Activated T-helper 1 cell treated with anti-CD3 and anti-CD28 coated beads, Interleukin-12 subunit alpha, Interleukin-12 subunit beta, Interleukin-2, Interleukin-4 antibody, amounts not matched to agents 30 ng/mL and 10 ng/mL and 1 ng/mL, durations not matched to agents 14 hours and 24 hours and 36 hours (primary cell): ENCODE measurements at regions not wholly inside any gene's neighbourhood (a gene's known extent, or its start where the extent isn't known, plus 50 kb on each side); places are given as distances from the start of the nearest gene placed in this dataset.
"Not testable (repeated sequence)": the region's sequence is repeated elsewhere in the genome, so short reads cannot be mapped to it uniquely, and the experiment has no call there.

Experiments used
- DNase-seq: peaks from one replicate; pipeline ENCODE4 v3.0.0; 2021; ENCODE audit warnings: low spot score
- H3K27ac Mint-ChIP-seq: one replicate; pipeline ENCODE4 v1.8.0; 2021; ENCODE audit warnings: mild to moderate bottlenecking, mixed read lengths
- H3K27me3 Mint-ChIP-seq: one replicate; pipeline ENCODE4 v1.8.0; 2022; ENCODE audit warnings: mild to moderate bottlenecking, moderate library complexity, mixed read lengths; ENCODE audit not compliant: insufficient read depth
- H3K36me3 Mint-ChIP-seq: one replicate; pipeline ENCODE4 v1.8.0; 2021; ENCODE audit warnings: low read depth, mixed read lengths
- H3K4me1 Mint-ChIP-seq: one replicate; pipeline ENCODE4 v1.8.0; 2021; ENCODE audit warnings: low read depth, mixed read lengths
- H3K4me3 Mint-ChIP-seq: one replicate; pipeline ENCODE4 v1.8.0; 2021; ENCODE audit warnings: mild to moderate bottlenecking, moderate library complexity, mixed read lengths
- H3K9me3 Mint-ChIP-seq: one replicate; pipeline ENCODE4 v1.8.0; 2021; ENCODE audit warnings: mixed read lengths
- intact Hi-C: fragments of 100-400 bp; cut with micrococcal nuclease; formaldehyde crosslinking; loops from one replicate; pipeline ENCODE4 v1.15.1; 2024

DNA sequence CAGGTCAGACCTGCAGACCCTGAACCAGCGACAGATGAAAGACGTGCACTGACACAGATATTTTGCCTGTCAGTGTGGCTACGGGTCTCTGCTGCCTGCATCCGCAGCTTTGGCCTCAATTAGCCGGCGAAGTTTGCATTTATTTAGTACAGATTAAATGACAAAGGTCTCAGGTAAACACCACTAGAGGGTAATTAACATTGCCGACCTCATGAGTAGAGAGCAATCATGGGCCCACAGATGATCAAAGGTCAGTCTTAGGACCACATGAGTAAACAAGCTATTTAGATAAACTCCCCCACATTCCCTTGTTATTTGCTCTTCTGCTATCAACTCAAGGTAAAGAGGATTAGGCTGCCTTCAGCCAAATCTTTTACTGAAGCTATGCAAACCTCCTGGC lies 248.1 kb upstream of the SEL1L start:
- H3K27me3 Mint-ChIP-seq, H3K27ac Mint-ChIP-seq, H3K9me3 Mint-ChIP-seq, DNase-seq, H3K4me3 Mint-ChIP-seq, H3K36me3 Mint-ChIP-seq, intact Hi-C loops, H3K4me1 Mint-ChIP-seq: not testable (repeated sequence)

GRCh38 chr14:81784084-81784483 lies 250.4 kb upstream of the SEL1L start:
- Mint-ChIP-seq H3K9me3 (no peaks in the 10 kb centered on the region), H3K4me3 (no peak overlapping the region), H3K4me1 (no peaks in the 10 kb centered on the region), H3K36me3 (no peaks in the 10 kb centered on the region), H3K27me3 (no peaks in the 10 kb centered on the region), H3K27ac (no peak overlapping the region)
- intact Hi-C loops, result no loop called here
- no peak for DNase-seq

DNA sequence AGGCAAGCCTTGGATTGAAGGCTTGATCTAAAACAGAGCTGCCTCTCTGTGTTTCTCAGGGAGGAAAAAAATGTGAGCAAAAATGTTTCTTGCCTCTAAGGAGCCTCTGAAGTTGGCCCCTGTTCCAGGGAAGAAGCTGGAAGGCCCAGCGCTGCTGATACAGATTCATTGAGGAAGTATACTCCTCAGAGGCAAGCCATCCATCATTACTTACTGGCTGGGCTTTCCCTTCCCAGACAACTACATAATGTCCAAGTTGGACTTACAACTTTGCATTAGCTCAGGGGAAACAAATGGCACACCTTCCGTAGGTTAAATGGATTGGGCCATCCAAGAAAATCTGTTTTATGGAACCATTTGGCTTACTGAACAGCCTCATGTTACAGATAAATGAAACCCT lies 263.7 kb upstream of the SEL1L start:
- no peak for DNase-seq

DNA sequence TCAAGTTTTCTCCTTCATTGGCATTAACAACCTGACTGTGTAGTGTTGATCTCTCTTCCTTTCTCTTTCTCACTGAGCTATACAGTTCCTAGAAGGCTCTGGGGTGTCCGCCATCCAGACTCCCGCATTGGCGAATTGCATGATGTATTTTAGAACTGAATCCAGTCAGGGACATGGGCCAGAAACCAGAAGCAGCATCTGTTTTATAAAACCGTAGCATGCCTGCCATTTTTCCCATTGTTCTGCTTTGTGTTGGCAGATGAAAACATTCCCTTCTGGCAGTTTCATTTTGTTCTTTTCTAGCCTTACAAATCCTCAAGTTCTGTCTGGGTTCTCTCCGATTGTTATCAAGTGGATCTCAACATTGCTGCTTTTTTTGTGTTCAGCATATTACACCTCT lies 268.3 kb upstream of the SEL1L start:
- Mint-ChIP-seq H3K4me1 (no peaks in the 10 kb centered on the region), H3K27ac (no peak overlapping the region), H3K36me3 (no peaks in the 10 kb centered on the region), H3K4me3 (no peak overlapping the region), H3K9me3 (no peaks in the 10 kb centered on the region), H3K27me3 (no peaks in the 10 kb centered on the region)
- no peak for DNase-seq
- intact Hi-C loops, result no loop called here

More for the DNA sequence above, 263.7 kb upstream of the SEL1L start:
- no peaks in the 10 kb centered on the region for H3K9me3 Mint-ChIP-seq
- H3K4me3 Mint-ChIP-seq, result no peak overlapping the region
- no peaks in the 10 kb centered on the region for H3K36me3 Mint-ChIP-seq
- no peak overlapping the region for H3K27ac Mint-ChIP-seq
- no peaks in the 10 kb centered on the region for H3K4me1 Mint-ChIP-seq
- intact Hi-C loops, result no loop called here
- no peaks in the 10 kb centered on the region for H3K27me3 Mint-ChIP-seq

- DNase-seq, result no peak
- Mint-ChIP-seq H3K4me3 (no peak overlapping the region), H3K27me3 (no peaks in the 10 kb centered on the region)
Measured at GRCh38 chr14:81802341-81802740, 268.7 kb upstream of the SEL1L start.

GRCh38 chr14:81805785-81806184 lies 272.1 kb upstream of the SEL1L start:
- H3K4me3 Mint-ChIP-seq, result no peak overlapping the region
- intact Hi-C loops, result no loop called here

More at GRCh38 chr14:81802341-81802740, 268.7 kb upstream of the SEL1L start:
- no peaks in the 10 kb centered on the region for H3K4me1 Mint-ChIP-seq
- H3K36me3 Mint-ChIP-seq, result no peaks in the 10 kb centered on the region
- H3K27ac Mint-ChIP-seq, result no peak overlapping the region
- H3K9me3 Mint-ChIP-seq, result no peaks in the 10 kb centered on the region
- intact Hi-C loops, result no loop called here

DNA sequence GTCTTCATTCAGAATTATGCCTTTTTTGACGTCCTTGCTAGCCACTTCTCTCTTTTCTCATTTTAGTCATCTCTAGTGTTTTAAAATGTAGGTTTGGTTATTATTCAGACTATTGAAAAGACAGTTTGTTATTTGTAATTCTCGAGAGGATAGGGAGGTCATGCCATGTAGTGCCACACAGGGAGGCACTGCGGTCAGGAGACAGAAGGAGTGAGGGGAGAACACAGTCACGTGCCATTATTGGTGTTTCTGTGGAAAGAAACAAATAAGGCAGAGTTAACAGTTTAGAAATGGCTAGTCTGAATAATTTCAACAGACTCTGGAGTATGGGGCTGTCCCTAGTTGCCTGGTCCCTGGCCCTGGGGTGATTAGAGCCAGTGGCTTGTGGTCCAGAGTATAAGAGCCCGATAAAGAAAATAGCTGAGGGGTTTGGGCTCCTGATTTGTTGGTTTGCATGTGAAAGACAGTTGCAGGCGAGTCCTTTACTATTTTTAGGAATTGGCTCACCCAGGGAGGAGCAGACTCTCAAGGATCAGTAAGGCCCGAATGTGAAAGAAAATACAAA lies 278.1 kb upstream of the SEL1L start:
- no peaks in the 10 kb centered on the region for H3K27me3 Mint-ChIP-seq

More at GRCh38 chr14:81805785-81806184, 272.1 kb upstream of the SEL1L start:
- no peaks in the 10 kb centered on the region for H3K27me3 Mint-ChIP-seq
- no peak for DNase-seq
- no peaks in the 10 kb centered on the region for H3K9me3 Mint-ChIP-seq
- H3K4me1 Mint-ChIP-seq, result no peaks in the 10 kb centered on the region
- no peak overlapping the region for H3K27ac Mint-ChIP-seq
- H3K36me3 Mint-ChIP-seq, result no peaks in the 10 kb centered on the region

GRCh38 chr14:81818271-81818670 lies 284.6 kb upstream of the SEL1L start:
- intact Hi-C loops, result no loop called here
- peaks cover 4% of the 10 kb centered on the region for H3K9me3 Mint-ChIP-seq
- no peak overlapping the region for H3K4me3 Mint-ChIP-seq
- H3K36me3 Mint-ChIP-seq, result no peaks in the 10 kb centered on the region
- H3K4me1 Mint-ChIP-seq, result no peaks in the 10 kb centered on the region
- DNase-seq, result no peak
- H3K27ac Mint-ChIP-seq, result no peak overlapping the region
- H3K27me3 Mint-ChIP-seq, result no peaks in the 10 kb centered on the region

More for the DNA sequence above, 278.1 kb upstream of the SEL1L start:
- intact Hi-C loops, result no loop called here
- Mint-ChIP-seq H3K36me3 (no peaks in the 10 kb centered on the region), H3K4me3 (no peak overlapping the region), H3K9me3 (no peaks in the 10 kb centered on the region), H3K4me1 (no peaks in the 10 kb centered on the region), H3K27ac (no peak overlapping the region)
- DNase-seq, result no peak

DNA sequence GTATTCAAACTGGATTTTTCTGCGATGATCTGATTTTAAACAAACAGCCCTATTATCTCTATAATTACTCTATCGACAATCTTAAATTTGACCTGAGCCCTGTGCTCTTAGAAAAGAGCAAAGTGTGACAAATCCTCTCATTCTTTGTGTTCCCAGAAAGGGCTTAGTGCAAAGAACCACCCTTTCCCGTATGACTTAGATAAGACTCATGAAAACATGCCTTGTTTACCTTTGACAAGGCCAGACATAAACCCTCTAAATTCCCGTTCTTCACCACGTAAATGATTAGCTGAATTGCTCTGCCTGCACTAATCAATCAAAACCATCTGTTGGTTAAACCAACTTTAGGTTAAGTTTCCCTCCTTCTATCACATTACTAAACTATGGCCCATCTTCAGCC lies 285.7 kb upstream of the SEL1L start:
- H3K4me1 Mint-ChIP-seq, result no peaks in the 10 kb centered on the region
- no peaks in the 10 kb centered on the region for H3K36me3 Mint-ChIP-seq
- H3K27me3 Mint-ChIP-seq, result no peaks in the 10 kb centered on the region
- intact Hi-C loops, result no loop called here
- peaks cover 4% of the 10 kb centered on the region for H3K9me3 Mint-ChIP-seq
- H3K27ac Mint-ChIP-seq, result no peak overlapping the region
- no peak for DNase-seq
- no peak overlapping the region for H3K4me3 Mint-ChIP-seq

GRCh38 chr14:81819910-81820309 lies 286.3 kb upstream of the SEL1L start:
- H3K4me3 Mint-ChIP-seq, result no peak overlapping the region

DNA sequence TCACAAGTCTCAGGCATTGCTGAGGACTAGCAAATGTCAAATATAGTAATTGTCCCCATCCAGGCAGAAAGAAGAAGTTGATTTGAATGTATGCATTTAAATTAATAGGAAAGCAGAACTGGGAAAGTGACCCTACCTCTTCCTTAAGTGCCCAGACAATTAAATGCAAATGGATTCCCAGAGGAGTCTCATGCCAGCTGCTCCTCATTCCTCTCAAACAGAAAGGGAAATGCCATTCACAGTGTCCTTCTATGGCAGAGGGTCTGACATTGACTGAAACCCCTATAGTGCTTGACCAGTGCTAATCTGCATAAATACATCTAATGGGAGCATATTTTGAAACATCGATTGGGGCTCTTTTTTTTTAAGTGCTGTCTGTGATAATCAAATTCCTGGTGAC lies 292.4 kb upstream of the SEL1L start:
- intact Hi-C loops, result no loop called here
- Mint-ChIP-seq H3K27ac (no peak overlapping the region), H3K4me3 (no peak overlapping the region), H3K36me3 (no peaks in the 10 kb centered on the region), H3K9me3 (peaks cover 17% of the 10 kb centered on the region), H3K4me1 (no peaks in the 10 kb centered on the region), H3K27me3 (no peaks in the 10 kb centered on the region)
- DNase-seq, result no peak

More at GRCh38 chr14:81819910-81820309, 286.3 kb upstream of the SEL1L start:
- Mint-ChIP-seq H3K27me3 (no peaks in the 10 kb centered on the region), H3K36me3 (no peaks in the 10 kb centered on the region), H3K9me3 (peaks cover 4% of the 10 kb centered on the region), H3K4me1 (no peaks in the 10 kb centered on the region), H3K27ac (no peak overlapping the region)
- DNase-seq, result no peak
- intact Hi-C loops, result no loop called here

DNA sequence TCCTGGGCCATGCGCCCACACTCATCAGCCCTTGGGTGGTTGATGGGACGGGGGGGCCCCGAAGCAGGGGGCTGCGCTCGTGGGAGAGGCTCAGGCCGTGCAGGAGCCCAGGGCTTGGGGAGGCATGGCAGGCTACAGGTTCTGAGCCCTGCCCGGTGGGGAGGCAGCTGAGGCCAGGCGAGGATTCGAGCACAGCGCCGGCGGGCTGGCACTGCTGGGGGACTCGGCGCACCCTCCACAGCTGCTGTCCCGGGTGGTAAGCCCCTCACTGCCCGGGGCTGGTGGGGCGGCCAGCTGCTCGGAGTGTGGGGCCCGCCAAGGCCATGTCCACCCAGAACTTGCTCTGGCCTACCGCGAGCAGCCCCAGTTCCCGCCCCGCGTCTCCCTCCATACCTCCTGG lies 295.8 kb upstream of the SEL1L start:
- no peaks in the 10 kb centered on the region for H3K36me3 Mint-ChIP-seq

GRCh38 chr14:81831128-81831820 lies 297.6 kb upstream of the SEL1L start:
- H3K9me3 Mint-ChIP-seq, result peaks cover 22% of the 10 kb centered on the region
- no peak overlapping the region for H3K4me3 Mint-ChIP-seq
- no peak overlapping the region for H3K27ac Mint-ChIP-seq
- no peaks in the 10 kb centered on the region for H3K4me1 Mint-ChIP-seq
- no peaks in the 10 kb centered on the region for H3K36me3 Mint-ChIP-seq
- intact Hi-C loops, result no loop called here
- DNase-seq, result no peak
- no peaks in the 10 kb centered on the region for H3K27me3 Mint-ChIP-seq

More for the DNA sequence above, 295.8 kb upstream of the SEL1L start:
- Mint-ChIP-seq H3K9me3 (peaks cover 13% of the 10 kb centered on the region), H3K27ac (no peak overlapping the region), H3K4me3 (no peak overlapping the region), H3K27me3 (no peaks in the 10 kb centered on the region), H3K4me1 (no peaks in the 10 kb centered on the region)
- no peak for DNase-seq
- intact Hi-C loops, result no loop called here
